ENCODE measurements at regions not wholly inside any gene's neighbourhood (a gene's known extent, or its start where the extent isn't known, plus 50 kb on each side); places are given as distances from the start of the nearest gene placed in this dataset.

- no peak for DNase-seq (ENCODE audit: low read depth)
Observed at GRCh38 chr6:137690034-137690433, 177.0 kb upstream of the TNFAIP3 start.

- DNase-seq (ENCODE audit: low read depth): no peak
Observed at GRCh38 chr6:137690721-137691120, 176.3 kb upstream of the TNFAIP3 start.

GRCh38 chr6:137692308-137692707 lies 174.8 kb upstream of the TNFAIP3 start:
- no peak for DNase-seq (ENCODE audit: low read depth)

- DNase-seq (ENCODE audit: low read depth): peak; percentile 68
Observed at GRCh38 chr6:137692806-137693205, 174.3 kb upstream of the TNFAIP3 start.

- DNase-seq (ENCODE audit: low read depth): peak; percentile 41
Observed at GRCh38 chr6:137693711-137694110, 173.3 kb upstream of the TNFAIP3 start.

GRCh38 chr6:137696765-137697164 lies 170.3 kb upstream of the TNFAIP3 start:
- no peak for DNase-seq (ENCODE audit: low read depth)

- DNase-seq (ENCODE audit: low read depth): peak; percentile 95
Observed at GRCh38 chr6:137697267-137697938, 169.7 kb upstream of the TNFAIP3 start.

GRCh38 chr6:137698636-137699030 lies 168.4 kb upstream of the TNFAIP3 start:
- DNase-seq (ENCODE audit: low read depth): peak; percentile 78

- peak; percentile 67 for DNase-seq (ENCODE audit: low read depth)
Observed at GRCh38 chr6:137699031-137699683, 167.9 kb upstream of the TNFAIP3 start.

- DNase-seq (ENCODE audit: low read depth): peak; percentile 48
Observed at GRCh38 chr6:137700161-137700560, 166.9 kb upstream of the TNFAIP3 start.

GRCh38 chr6:137700751-137701477 lies 166.1 kb upstream of the TNFAIP3 start:
- no peak for DNase-seq (ENCODE audit: low read depth)

GRCh38 chr6:137701942-137702341 lies 165.1 kb upstream of the TNFAIP3 start:
- no peak for DNase-seq (ENCODE audit: low read depth)

GRCh38 chr6:137702791-137703424 lies 164.2 kb upstream of the TNFAIP3 start:
- no peak for DNase-seq (ENCODE audit: low read depth)

GRCh38 chr6:137704802-137705159 lies 162.3 kb upstream of the TNFAIP3 start:
- DNase-seq (ENCODE audit: low read depth): no peak

- peak; percentile 66 for DNase-seq (ENCODE audit: low read depth)
Observed at GRCh38 chr6:137705160-137706082, 161.6 kb upstream of the TNFAIP3 start.

GRCh38 chr6:137706083-137706750 lies 160.8 kb upstream of the TNFAIP3 start:
- DNase-seq (ENCODE audit: low read depth): no peak

GRCh38 chr6:137707038-137707589 lies 159.9 kb upstream of the TNFAIP3 start:
- no peak for DNase-seq (ENCODE audit: low read depth)

- DNase-seq (ENCODE audit: low read depth): peak; percentile 80
Observed at GRCh38 chr6:137707590-137708360, 159.3 kb upstream of the TNFAIP3 start.

GRCh38 chr6:137708481-137708880 lies 158.6 kb upstream of the TNFAIP3 start:
- no peak for DNase-seq (ENCODE audit: low read depth)

All from EH (cell line).